Thymus (tissue), 11 donors: ENCODE measurements at regions not wholly inside any gene's neighbourhood (a gene's known extent, or its start where the extent isn't known, plus 50 kb on each side); places are given as distances from the start of the nearest gene placed in this dataset.

Source experiments
- DNase-seq, 9 donors: peaks; one replicate each; pipeline ENCODE4 v3.0.0-alpha.2; 2013; ENCODE audit warnings: low spot score in 9 of 9, low read depth in 6 of 9, missing footprints in 1 of 9
- H3K27ac ChIP-seq, 2 donors: one replicate each; pipeline ENCODE4 v1.5.1; 2013; ENCODE audit warnings: control low read depth in 1 of 2, low read depth in 1 of 2, low read length in 1 of 2, mild to moderate bottlenecking in 1 of 2, moderate library complexity in 1 of 2
- H3K27me3 ChIP-seq, 2 donors: one replicate each; pipeline ENCODE4 v1.5.1; 2013; ENCODE audit warnings: low read length in 1 of 2; ENCODE audit not compliant: control insufficient read depth in 2 of 2, insufficient read depth in 1 of 2
- H3K36me3 ChIP-seq, 2 donors: one replicate each; pipeline ENCODE4 v1.5.1; 2013; ENCODE audit warnings: low read length in 1 of 2, mild to moderate bottlenecking in 1 of 2, moderate library complexity in 1 of 2; ENCODE audit not compliant: control insufficient read depth in 2 of 2, insufficient read depth in 2 of 2
- H3K4me1 ChIP-seq, 2 donors: one replicate each; pipeline ENCODE4 v1.5.1; 2013; ENCODE audit warnings: low read length in 2 of 2; ENCODE audit not compliant: control insufficient read depth in 2 of 2, insufficient read depth in 2 of 2
- H3K4me3 ChIP-seq, 2 donors: one replicate each; pipeline ENCODE4 v1.5.1; 2013; ENCODE audit warnings: low read length in 2 of 2, control low read depth in 1 of 2, mild to moderate bottlenecking in 1 of 2
- H3K9me3 ChIP-seq, 2 donors: one replicate each; pipeline ENCODE4 v1.5.1; 2013; ENCODE audit warnings: low read length in 1 of 2, mild to moderate bottlenecking in 1 of 2; ENCODE audit not compliant: control insufficient read depth in 2 of 2, insufficient read depth in 1 of 2
- WGBS: extraction: QIAGEN DNeasy Blood & Tissue Kit; methylation state at CpG from one replicate; pipeline ENCODE4 v1.1.7; 2013; 5-methylcytosine and 5-hydroxymethylcytosine counted together
- donor health status: healthy.

DNA sequence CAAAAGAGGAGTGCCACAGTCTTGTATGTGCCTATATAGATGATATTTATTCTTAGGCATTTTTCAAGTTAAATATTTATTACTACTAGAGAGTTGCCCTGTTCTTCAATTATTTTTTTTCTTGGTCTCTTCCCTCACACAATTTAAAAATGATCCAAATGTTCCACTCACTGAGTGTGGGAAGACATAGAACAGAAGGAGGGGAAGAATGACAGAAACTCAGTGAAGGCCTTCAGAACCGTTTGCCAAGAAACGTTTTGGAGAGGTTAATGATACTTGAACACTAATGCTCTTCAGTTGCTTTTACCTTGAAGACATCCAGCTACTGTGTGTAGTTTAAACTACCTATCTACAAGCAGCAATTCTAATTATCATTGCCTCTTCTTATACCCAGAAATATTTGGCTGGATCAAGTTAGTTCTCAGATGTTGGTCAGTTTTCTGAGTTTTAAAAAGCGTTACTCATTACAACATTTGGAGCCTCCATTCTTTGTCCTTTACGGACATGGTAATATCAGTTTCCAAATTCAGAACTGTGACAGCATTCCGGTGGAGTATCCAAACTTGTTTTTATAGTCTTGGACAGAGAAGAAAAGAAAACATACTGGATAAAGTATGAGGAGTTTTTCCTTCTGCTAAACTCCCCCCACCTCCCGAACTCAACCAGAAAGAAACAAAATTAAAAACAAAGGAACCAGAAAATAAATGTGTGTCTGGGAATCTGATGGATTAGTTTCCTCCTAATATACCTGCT is 389.7 kb downstream of the SPRY1 start:
- Histone ChIP-seq H3K27me3 (no peaks in the 10 kb centered on the region), H3K27ac (peak overlapping the region in 1 of 2 donors; percentile 48), H3K9me3 (no peaks in the 10 kb centered on the region), H3K4me3 (no peak overlapping the region), H3K36me3 (no peaks in the 10 kb centered on the region), H3K4me1 (no peaks in the 10 kb centered on the region)
- 94% methylated on average over 6 of the region's 6 CpGs for WGBS
- DNase-seq = no peak

- no peak overlapping the region for H3K4me3 ChIP-seq
- H3K27me3 ChIP-seq = no peaks in the 10 kb centered on the region
- no peak for DNase-seq
- H3K4me1 ChIP-seq = no peaks in the 10 kb centered on the region
- H3K9me3 ChIP-seq = no peaks in the 10 kb centered on the region
- H3K36me3 ChIP-seq = no peaks in the 10 kb centered on the region
- 88% methylated on average over 3 of the region's 3 CpGs for WGBS
- H3K27ac ChIP-seq = peak overlapping the region in 1 of 2 donors; percentile 40
Observed at GRCh38 chr4:123786920-123787319, 390.3 kb downstream of the SPRY1 start.

- no peaks in the 10 kb centered on the region for H3K36me3 ChIP-seq
- no peaks in the 10 kb centered on the region for H3K9me3 ChIP-seq
- no peaks in the 10 kb centered on the region for H3K4me1 ChIP-seq
- no peaks in the 10 kb centered on the region for H3K27me3 ChIP-seq
- H3K27ac ChIP-seq = no peak overlapping the region
- 98% methylated on average over 4 of the region's 4 CpGs for WGBS
- DNase-seq = no peak
- no peak overlapping the region for H3K4me3 ChIP-seq
Observed at GRCh38 chr4:123787512-123788080, 391.0 kb downstream of the SPRY1 start.

DNA sequence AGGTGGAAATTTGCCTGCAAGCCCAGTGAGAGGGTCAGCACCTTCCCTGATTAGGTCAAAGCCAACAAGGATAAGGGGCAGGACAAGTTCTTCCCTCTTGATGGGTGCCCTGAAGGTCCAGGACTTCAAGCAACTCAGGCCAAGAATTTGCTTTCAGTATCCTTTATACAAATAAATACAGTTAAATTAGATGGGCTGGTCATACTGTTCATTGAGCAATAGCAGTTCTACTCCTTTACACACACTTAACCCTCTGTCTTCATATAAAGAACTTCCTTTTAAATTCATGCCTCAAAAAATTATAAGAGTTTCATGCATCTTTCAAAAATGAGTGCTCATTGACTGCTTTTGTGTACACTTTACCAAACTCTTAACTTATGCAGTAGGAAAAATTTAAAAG is 392.0 kb downstream of the SPRY1 start:
- Histone ChIP-seq H3K9me3 (no peaks in the 10 kb centered on the region), H3K4me1 (no peaks in the 10 kb centered on the region), H3K27ac (no peak overlapping the region), H3K36me3 (no peaks in the 10 kb centered on the region), H3K4me3 (no peak overlapping the region), H3K27me3 (no peaks in the 10 kb centered on the region)
- no peak for DNase-seq

DNA sequence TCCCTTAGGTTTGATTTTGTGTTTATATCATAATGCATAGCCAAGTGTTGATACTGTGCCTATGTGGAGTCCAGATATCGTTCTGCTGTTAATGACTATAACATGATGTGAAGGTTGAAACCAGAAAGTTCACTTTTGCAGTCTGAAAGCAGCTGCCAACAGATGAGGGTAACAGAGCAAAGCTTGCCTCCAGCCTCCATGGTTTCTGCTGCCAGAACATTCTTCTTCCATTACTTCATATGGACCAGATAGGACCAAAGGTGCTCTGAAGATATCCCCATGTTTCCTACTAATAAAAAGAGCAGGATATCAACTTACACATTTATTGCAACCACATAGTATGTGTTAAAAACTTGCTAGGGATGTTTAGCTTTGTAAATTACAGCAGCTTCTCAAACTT is 394.1 kb downstream of the SPRY1 start:
- Histone ChIP-seq H3K9me3 (no peaks in the 10 kb centered on the region), H3K27me3 (no peaks in the 10 kb centered on the region), H3K36me3 (no peaks in the 10 kb centered on the region), H3K4me1 (no peaks in the 10 kb centered on the region), H3K27ac (no peak overlapping the region), H3K4me3 (no peak overlapping the region)
- 92% methylated on average over 1 of the region's 1 CpG for WGBS
- DNase-seq = no peak

- Histone ChIP-seq H3K4me1 (no peaks in the 10 kb centered on the region), H3K9me3 (no peaks in the 10 kb centered on the region), H3K27ac (no peak overlapping the region), H3K27me3 (no peaks in the 10 kb centered on the region), H3K36me3 (no peaks in the 10 kb centered on the region), H3K4me3 (no peak overlapping the region)
- 97% methylated on average over 4 of the region's 4 CpGs for WGBS
- DNase-seq = no peak
Observed at GRCh38 chr4:123802082-123802645, 405.6 kb downstream of the SPRY1 start.

- WGBS = 72% methylated on average over 2 of the region's 2 CpGs
- Histone ChIP-seq H3K4me3 (no peak overlapping the region), H3K4me1 (no peaks in the 10 kb centered on the region), H3K36me3 (no peaks in the 10 kb centered on the region), H3K27ac (no peak overlapping the region), H3K9me3 (no peaks in the 10 kb centered on the region), H3K27me3 (no peaks in the 10 kb centered on the region)
- DNase-seq = no peak
Observed at GRCh38 chr4:123802933-123803332, 406.3 kb downstream of the SPRY1 start.

DNA sequence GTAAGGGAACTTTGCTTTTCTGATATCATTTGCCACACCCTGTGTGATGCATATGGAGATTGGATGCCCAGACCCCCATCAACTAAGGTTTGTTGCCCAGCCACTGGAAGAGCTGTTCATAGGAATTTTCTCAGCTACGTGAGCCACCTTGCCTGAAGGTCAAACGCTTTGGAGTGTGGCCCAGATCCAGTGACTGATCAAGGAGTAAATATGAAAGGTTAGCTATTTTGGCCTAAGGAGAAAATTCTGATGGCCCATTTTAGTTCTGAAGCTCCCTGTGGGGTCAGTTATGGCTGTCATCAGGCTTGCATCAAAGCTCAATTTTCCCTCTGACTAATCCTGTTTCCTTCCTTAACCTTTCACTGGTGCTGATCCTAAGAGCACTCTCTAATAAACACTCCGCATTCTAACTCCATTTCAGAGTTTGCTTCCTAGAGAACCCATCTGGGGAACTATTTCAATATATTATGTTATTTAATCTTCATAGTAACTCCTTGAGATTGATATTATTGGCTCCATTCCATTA is 407.7 kb downstream of the SPRY1 start:
- Histone ChIP-seq H3K27me3 (no peaks in the 10 kb centered on the region), H3K4me3 (no peak overlapping the region), H3K27ac (no peak overlapping the region), H3K9me3 (no peaks in the 10 kb centered on the region), H3K36me3 (no peaks in the 10 kb centered on the region), H3K4me1 (no peaks in the 10 kb centered on the region)
- WGBS = 97% methylated on average over 3 of the region's 3 CpGs
- DNase-seq = no peak

- Histone ChIP-seq H3K4me3 (no peak overlapping the region), H3K36me3 (no peaks in the 10 kb centered on the region), H3K27me3 (no peaks in the 10 kb centered on the region), H3K9me3 (no peaks in the 10 kb centered on the region), H3K4me1 (no peaks in the 10 kb centered on the region), H3K27ac (no peak overlapping the region)
- 95% methylated on average over 1 of the region's 1 CpG for WGBS
- DNase-seq = no peak
Observed at GRCh38 chr4:123806056-123806455, 409.5 kb downstream of the SPRY1 start.
